GM13977 (cell line): ENCODE measurements at regions not wholly inside any gene's neighbourhood (a gene's known extent, or its start where the extent isn't known, plus 50 kb on each side); places are given as distances from the start of the nearest gene placed in this dataset.

ENCODE experiments used
- DNase-seq: peaks from one replicate; pipeline ENCODE4 v3.0.0; 2012; ENCODE audit warnings: low spot score
- CTCF ChIP-seq: IDR thresholded peaks from 2 replicates; pipeline ENCODE4 v1.5.1; 2012; ENCODE audit warnings: mild to moderate bottlenecking, control low read depth; ENCODE audit not compliant: insufficient read depth; ENCODE audit errors: extremely low read depth, missing control alignments
- in situ Hi-C: fragments of 300-500 bp; cut with MboI; formaldehyde crosslinking; loops from one replicate; pipeline ENCODE4 v1.12.0; 2022; ENCODE audit warnings: low sequenced_read_pairs, low pct_unique_long_range_greater_than_20kb, mixed read lengths, inconsistent platforms; ENCODE audit not compliant: unreplicated experiment

DNA sequence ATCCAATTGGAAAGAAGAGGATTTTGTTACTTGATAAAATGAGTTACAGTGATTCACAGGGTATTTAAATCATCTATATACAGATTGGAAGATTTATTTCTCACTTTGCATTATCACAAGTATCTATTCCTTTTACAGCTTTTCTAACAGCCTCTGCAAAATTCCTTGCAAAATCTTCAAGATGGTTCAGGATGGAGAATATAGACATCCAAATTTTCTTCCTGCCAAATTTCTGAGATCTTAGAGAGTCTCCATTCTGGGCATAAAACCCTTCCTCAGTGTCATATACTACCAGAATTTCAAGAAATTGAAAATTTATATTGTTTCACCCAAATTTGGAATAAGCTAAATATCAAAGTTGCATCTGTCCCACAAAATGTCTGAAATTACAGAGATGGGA, 259.1 kb upstream of the FAM174A start:
- no peak for DNase-seq
- TF ChIP-seq CTCF: no peak
- in situ Hi-C loops: no loop called here

- TF ChIP-seq CTCF: no peak
- DNase-seq: no peak
- in situ Hi-C loops: no loop called here
Observed at GRCh38 chr5:100275631-100276030, 259.5 kb upstream of the FAM174A start.

GRCh38 chr5:100273846-100274580, 261.2 kb upstream of the FAM174A start:
- TF ChIP-seq CTCF: no peak
- in situ Hi-C loops: no loop called here

DNA sequence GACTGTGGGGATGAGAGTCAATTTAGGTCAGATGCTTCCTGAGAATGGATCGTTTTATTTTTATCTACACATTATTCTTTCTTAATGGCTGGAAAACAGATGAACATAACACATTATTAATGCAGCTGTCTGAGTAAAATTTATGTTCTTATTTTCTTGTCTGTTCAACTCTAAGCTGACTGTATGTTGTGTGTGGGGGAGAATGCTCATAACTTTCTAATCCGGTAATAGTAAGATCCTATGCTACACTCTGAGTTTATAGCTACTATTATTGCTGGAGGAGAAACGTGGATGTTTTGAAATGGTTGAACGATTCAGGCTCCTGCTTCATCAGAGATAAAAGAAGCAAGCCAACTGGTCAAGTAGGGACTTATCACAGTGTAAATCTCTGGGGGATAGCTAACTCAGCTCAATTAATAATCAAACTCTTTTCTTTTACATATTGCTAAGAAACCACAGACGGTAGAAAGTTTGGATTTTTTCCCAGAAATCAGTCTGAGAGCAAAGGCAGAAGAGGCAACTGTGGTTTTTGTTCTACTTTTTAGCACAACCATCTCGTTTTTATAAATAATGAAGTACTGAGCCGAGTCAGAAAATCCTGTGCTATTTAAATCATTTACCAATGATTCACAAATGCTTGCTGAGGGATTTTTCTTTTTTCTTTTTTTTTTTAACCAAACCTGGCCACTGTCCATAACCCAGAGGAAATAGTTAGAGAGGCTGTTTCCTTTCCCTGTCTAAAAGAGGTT, 265.0 kb upstream of the FAM174A start:
- in situ Hi-C loops: no loop called here

More at GRCh38 chr5:100273846-100274580, 261.2 kb upstream of the FAM174A start:
- DNase-seq: no peak

DNA sequence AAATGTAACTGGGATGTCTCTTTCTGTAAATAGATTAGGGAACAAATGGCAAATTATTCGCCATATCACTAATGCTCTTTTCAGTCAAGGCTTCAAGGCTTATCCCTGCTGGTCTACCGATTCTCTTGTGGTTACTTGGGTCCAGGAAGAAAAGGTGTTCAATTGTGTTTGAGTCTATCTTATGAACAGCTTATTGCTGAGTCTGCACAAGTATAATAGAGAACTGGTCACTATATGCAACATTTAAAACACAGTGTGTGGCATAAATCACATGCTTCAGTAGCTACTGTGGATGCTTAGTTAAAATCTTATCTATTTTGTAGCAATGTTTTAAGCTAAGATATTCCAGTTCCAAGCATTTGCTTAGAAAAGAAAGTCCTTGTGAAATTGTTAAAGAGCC, 274.2 kb upstream of the FAM174A start:
- no peak for TF ChIP-seq CTCF
- no peak for DNase-seq
- in situ Hi-C loops: no loop called here

More for the DNA sequence above, 265.0 kb upstream of the FAM174A start:
- no peak for TF ChIP-seq CTCF
- DNase-seq: no peak

GRCh38 chr5:100252944-100253343, 282.2 kb upstream of the FAM174A start:
- TF ChIP-seq CTCF: no peak
- DNase-seq: no peak
- in situ Hi-C loops: no loop called here
